Suprapubic skin (tissue), 4 donors: ENCODE measurements at regions not wholly inside any gene's neighbourhood (a gene's known extent, or its start where the extent isn't known, plus 50 kb on each side); places are given as distances from the start of the nearest gene placed in this dataset.

ENCODE experiments used
- DNase-seq, 2 donors: peaks; one replicate each; pipeline ENCODE4 v3.0.0-alpha.2; 2019; ENCODE audit warnings: low spot score in 2 of 2
- H3K27ac ChIP-seq: fragments of 200-600 bp; sonication (generic); one replicate; pipeline ENCODE4 v1.5.1; 2019
- H3K27me3 ChIP-seq: fragments of 200-600 bp; sonication (generic); one replicate; pipeline ENCODE4 v1.5.1; 2019
- H3K36me3 ChIP-seq: fragments of 200-600 bp; sonication (generic); one replicate; pipeline ENCODE4 v1.5.1; 2019
- H3K4me1 ChIP-seq: fragments of 200-600 bp; sonication (generic); one replicate; pipeline ENCODE4 v1.5.1; 2019
- H3K4me3 ChIP-seq: fragments of 200-600 bp; sonication (generic); one replicate; pipeline ENCODE4 v1.5.1; 2019; ENCODE audit warnings: mild to moderate bottlenecking
- H3K9me3 ChIP-seq: fragments of 200-600 bp; sonication (generic); one replicate; pipeline ENCODE4 v1.5.1; 2019
- CTCF ChIP-seq, 2 donors: fragments of 200-600 bp in 1 of 2; fragments of 450-650 bp in 1 of 2; sonication (generic) in 1 of 2; IDR thresholded peaks; one replicate each; pipeline ENCODE4 v1.5.1; 2016 to 2019; ENCODE audit warnings: antibody characterized with exemption in 2 of 2, mild to moderate bottlenecking in 1 of 2, moderate library complexity in 1 of 2
- EP300 ChIP-seq: sonication (generic); formaldehyde crosslinking; IDR thresholded peaks from one replicate; pipeline ENCODE4 v1.6.1; 2017; ENCODE audit warnings: antibody characterized with exemption
- POLR2A ChIP-seq, 2 donors: fragments of 450-650 bp; IDR thresholded peaks; one replicate each; pipeline ENCODE4 v1.6.1; 2017; ENCODE audit warnings: antibody characterized with exemption in 2 of 2, mild to moderate bottlenecking in 2 of 2, moderate library complexity in 2 of 2
- POLR2AphosphoS5 ChIP-seq, 3 donors: sonication (generic); formaldehyde crosslinking; IDR thresholded peaks; one replicate each; pipeline ENCODE4 v1.6.1; 2017; ENCODE audit warnings: antibody characterized with exemption in 3 of 3
- WGBS: methylation state at CpG from one replicate; pipeline ENCODE4 v1.1.5; 2018; 5-methylcytosine and 5-hydroxymethylcytosine counted together

- no peaks in the 10 kb centered on the region for H3K9me3 ChIP-seq
- 60% methylated on average over 2 of the region's 24 CpGs for WGBS
- H3K27me3 ChIP-seq: peaks cover 34% of the 10 kb centered on the region
- DNase-seq: no peak
- no peak for TF ChIP-seq POLR2AphosphoS5 (IDR thresholded peaks at IDR 0.05)
- TF ChIP-seq POLR2A (IDR thresholded peaks at IDR 0.05): no peak
- TF ChIP-seq CTCF (IDR thresholded peaks at IDR 0.05): no peak
- no peak for TF ChIP-seq EP300
- H3K36me3 ChIP-seq: no peaks in the 10 kb centered on the region
- peaks cover 38% of the 10 kb centered on the region for H3K4me1 ChIP-seq
- H3K27ac ChIP-seq: peak overlapping the region; percentile 89
- H3K4me3 ChIP-seq: no peak overlapping the region
Measured at GRCh38 chr7:356691-357462, 66.9 kb downstream of the FOXL3 start.

- no peak for DNase-seq
- Histone ChIP-seq H3K9me3 (no peaks in the 10 kb centered on the region), H3K27ac (peak overlapping the region; percentile 89), H3K36me3 (no peaks in the 10 kb centered on the region), H3K4me1 (peaks cover 45% of the 10 kb centered on the region), H3K4me3 (no peak overlapping the region), H3K27me3 (peaks cover 29% of the 10 kb centered on the region)
- WGBS: 65% methylated on average over 11 of the region's 12 CpGs
- TF ChIP-seq POLR2AphosphoS5 (IDR thresholded peaks at IDR 0.05): peak in 1 of 3 donors; percentile 36
- TF ChIP-seq EP300: no peak
Measured at GRCh38 chr7:357531-358209, 67.7 kb downstream of the FOXL3 start.

GRCh38 chr7:358352-358751, 68.4 kb downstream of the FOXL3 start:
- H3K4me3 ChIP-seq: no peak overlapping the region
- TF ChIP-seq EP300 (no peak), POLR2A (IDR thresholded peaks at IDR 0.05) (no peak), POLR2AphosphoS5 (IDR thresholded peaks at IDR 0.05) (no peak), CTCF (IDR thresholded peaks at IDR 0.05) (no peak)
- peak overlapping the region; percentile 89 for H3K27ac ChIP-seq

GRCh38 chr7:359226-359765, 69.3 kb downstream of the FOXL3 start:
- 66% methylated on average over 15 of the region's 19 CpGs for WGBS
- TF ChIP-seq POLR2AphosphoS5 (IDR thresholded peaks at IDR 0.05): no peak
- no peak for TF ChIP-seq CTCF (IDR thresholded peaks at IDR 0.05)
- TF ChIP-seq EP300: no peak
- no peak for TF ChIP-seq POLR2A (IDR thresholded peaks at IDR 0.05)
- H3K4me1 ChIP-seq: peaks cover 45% of the 10 kb centered on the region
- no peak for DNase-seq
- no peaks in the 10 kb centered on the region for H3K9me3 ChIP-seq
- H3K4me3 ChIP-seq: no peak overlapping the region
- H3K36me3 ChIP-seq: no peaks in the 10 kb centered on the region
- peak overlapping the region; percentile 57 for H3K27ac ChIP-seq
- peaks cover 27% of the 10 kb centered on the region for H3K27me3 ChIP-seq

More at GRCh38 chr7:358352-358751, 68.4 kb downstream of the FOXL3 start:
- 67% methylated on average over 1 of the region's 1 CpG for WGBS
- H3K4me1 ChIP-seq: peaks cover 45% of the 10 kb centered on the region
- H3K36me3 ChIP-seq: no peaks in the 10 kb centered on the region
- no peak for DNase-seq
- peaks cover 27% of the 10 kb centered on the region for H3K27me3 ChIP-seq
- no peaks in the 10 kb centered on the region for H3K9me3 ChIP-seq

- WGBS: 45% methylated on average over 10 of the region's 25 CpGs
Measured at GRCh38 chr7:359766-360361, 69.9 kb downstream of the FOXL3 start.

More at GRCh38 chr7:359766-360361, 69.9 kb downstream of the FOXL3 start:
- Histone ChIP-seq H3K27ac (peak overlapping the region; percentile 57), H3K9me3 (no peaks in the 10 kb centered on the region), H3K27me3 (peaks cover 27% of the 10 kb centered on the region), H3K4me1 (peaks cover 45% of the 10 kb centered on the region), H3K4me3 (no peak overlapping the region), H3K36me3 (no peaks in the 10 kb centered on the region)
- TF ChIP-seq POLR2AphosphoS5 (IDR thresholded peaks at IDR 0.05) (no peak), CTCF (IDR thresholded peaks at IDR 0.05) (no peak), EP300 (no peak), POLR2A (IDR thresholded peaks at IDR 0.05) (no peak)
- no peak for DNase-seq
